ENCODE measurements at regions not wholly inside any gene's neighbourhood (a gene's known extent, or its start where the extent isn't known, plus 50 kb on each side); places are given as distances from the start of the nearest gene placed in this dataset.

DNA sequence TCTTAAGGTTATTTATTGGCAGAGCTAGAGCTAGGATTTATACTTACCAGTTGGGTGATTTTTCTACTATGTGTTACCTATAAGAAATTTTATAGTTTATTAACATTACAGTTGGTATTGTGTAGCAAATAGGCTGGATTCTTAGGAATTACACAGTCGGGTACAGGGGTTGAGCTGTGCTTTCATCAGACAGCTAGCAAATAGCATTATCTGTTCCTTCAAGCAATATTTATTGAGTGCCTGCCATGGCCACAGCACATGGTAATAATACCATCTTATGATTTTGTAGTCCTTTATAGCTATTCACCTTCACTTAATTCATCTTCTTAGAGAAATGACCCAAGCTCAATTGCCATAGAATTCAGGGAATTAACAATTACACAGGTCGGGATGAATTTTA lies 109.4 kb upstream of the PACRGL start:
- no peak for TF ChIP-seq ZNF114 (CRISPR knock-in tag; IDR thresholded peaks at IDR 0.05)
- TF ChIP-seq, protein P1, sequence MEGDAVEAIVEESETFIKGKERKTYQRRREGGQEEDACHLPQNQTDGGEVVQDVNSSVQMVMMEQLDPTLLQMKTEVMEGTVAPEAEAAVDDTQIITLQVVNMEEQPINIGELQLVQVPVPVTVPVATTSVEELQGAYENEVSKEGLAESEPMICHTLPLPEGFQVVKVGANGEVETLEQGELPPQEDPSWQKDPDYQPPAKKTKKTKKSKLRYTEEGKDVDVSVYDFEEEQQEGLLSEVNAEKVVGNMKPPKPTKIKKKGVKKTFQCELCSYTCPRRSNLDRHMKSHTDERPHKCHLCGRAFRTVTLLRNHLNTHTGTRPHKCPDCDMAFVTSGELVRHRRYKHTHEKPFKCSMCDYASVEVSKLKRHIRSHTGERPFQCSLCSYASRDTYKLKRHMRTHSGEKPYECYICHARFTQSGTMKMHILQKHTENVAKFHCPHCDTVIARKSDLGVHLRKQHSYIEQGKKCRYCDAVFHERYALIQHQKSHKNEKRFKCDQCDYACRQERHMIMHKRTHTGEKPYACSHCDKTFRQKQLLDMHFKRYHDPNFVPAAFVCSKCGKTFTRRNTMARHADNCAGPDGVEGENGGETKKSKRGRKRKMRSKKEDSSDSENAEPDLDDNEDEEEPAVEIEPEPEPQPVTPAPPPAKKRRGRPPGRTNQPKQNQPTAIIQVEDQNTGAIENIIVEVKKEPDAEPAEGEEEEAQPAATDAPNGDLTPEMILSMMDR (conservative IDR thresholded peaks at IDR 0.05; ENCODE audit: low read depth in 2 of 2), result no peak
- no peak for TF ChIP-seq CREB1 (CRISPR knock-in tag; IDR thresholded peaks at IDR 0.05; ENCODE audit: low read depth)
- no peak for TF ChIP-seq EZH2 (IDR thresholded peaks at IDR 0.05; ENCODE audit: low read depth, unreplicated experiment)
- TF ChIP-seq ZNF331 (CRISPR knock-in tag; IDR thresholded peaks at IDR 0.05; ENCODE audit: low read depth), result no peak
- TF ChIP-seq, protein P2, sequence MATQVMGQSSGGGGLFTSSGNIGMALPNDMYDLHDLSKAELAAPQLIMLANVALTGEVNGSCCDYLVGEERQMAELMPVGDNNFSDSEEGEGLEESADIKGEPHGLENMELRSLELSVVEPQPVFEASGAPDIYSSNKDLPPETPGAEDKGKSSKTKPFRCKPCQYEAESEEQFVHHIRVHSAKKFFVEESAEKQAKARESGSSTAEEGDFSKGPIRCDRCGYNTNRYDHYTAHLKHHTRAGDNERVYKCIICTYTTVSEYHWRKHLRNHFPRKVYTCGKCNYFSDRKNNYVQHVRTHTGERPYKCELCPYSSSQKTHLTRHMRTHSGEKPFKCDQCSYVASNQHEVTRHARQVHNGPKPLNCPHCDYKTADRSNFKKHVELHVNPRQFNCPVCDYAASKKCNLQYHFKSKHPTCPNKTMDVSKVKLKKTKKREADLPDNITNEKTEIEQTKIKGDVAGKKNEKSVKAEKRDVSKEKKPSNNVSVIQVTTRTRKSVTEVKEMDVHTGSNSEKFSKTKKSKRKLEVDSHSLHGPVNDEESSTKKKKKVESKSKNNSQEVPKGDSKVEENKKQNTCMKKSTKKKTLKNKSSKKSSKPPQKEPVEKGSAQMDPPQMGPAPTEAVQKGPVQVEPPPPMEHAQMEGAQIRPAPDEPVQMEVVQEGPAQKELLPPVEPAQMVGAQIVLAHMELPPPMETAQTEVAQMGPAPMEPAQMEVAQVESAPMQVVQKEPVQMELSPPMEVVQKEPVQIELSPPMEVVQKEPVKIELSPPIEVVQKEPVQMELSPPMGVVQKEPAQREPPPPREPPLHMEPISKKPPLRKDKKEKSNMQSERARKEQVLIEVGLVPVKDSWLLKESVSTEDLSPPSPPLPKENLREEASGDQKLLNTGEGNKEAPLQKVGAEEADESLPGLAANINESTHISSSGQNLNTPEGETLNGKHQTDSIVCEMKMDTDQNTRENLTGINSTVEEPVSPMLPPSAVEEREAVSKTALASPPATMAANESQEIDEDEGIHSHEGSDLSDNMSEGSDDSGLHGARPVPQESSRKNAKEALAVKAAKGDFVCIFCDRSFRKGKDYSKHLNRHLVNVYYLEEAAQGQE (IDR thresholded peaks at IDR 0.05; ENCODE audit: unreplicated experiment), result no peak
- no peak for TF ChIP-seq EZH2phosphoT487 (IDR thresholded peaks at IDR 0.05; ENCODE audit: unreplicated experiment)
- TF ChIP-seq STAT1 (IDR thresholded peaks at IDR 0.05; ENCODE audit: unreplicated experiment), result no peak
- no peak for TF ChIP-seq POLR2AphosphoS5 (IDR thresholded peaks at IDR 0.05; ENCODE audit: low read depth)
- no peak for TF ChIP-seq JUNB (IDR thresholded peaks at IDR 0.05; ENCODE audit: unreplicated experiment)
- TF ChIP-seq ETS1 (IDR thresholded peaks at IDR 0.05), result no peak
- TF ChIP-seq NANOG (IDR thresholded peaks at IDR 0.05; ENCODE audit: borderline replicate concordance), result no peak
- no peak for TF ChIP-seq ZNF462 (CRISPR knock-in tag; IDR thresholded peaks at IDR 0.05)

Data from GM23338 (cell line).